Activated T-cell treated with anti-CD3 and anti-CD28 coated beads, Interleukin-2, amount 50 U/mL, for 72 hours (primary cell): ENCODE measurements at regions not wholly inside any gene's neighbourhood (a gene's known extent, or its start where the extent isn't known, plus 50 kb on each side); places are given as distances from the start of the nearest gene placed in this dataset.

Source experiments
- ATAC-seq, 2 donors: fragments of 150-1000 bp; cut with Tn5 transposase; replicated peaks in 1 of 2; 2 replicates each; pipeline ENCODE4 v1.10.0; 2021; ENCODE audit warnings: moderate library complexity in 2 of 2, mild to moderate bottlenecking in 1 of 2
- DNase-seq, 2 donors: peaks; one replicate each; pipeline ENCODE4 v3.0.0; 2021 to 2022; ENCODE audit warnings: mixed read lengths in 1 of 2
- H3K27ac Mint-ChIP-seq: one replicate; pipeline ENCODE4 v1.8.0; 2022; ENCODE audit warnings: mild to moderate bottlenecking, moderate library complexity, mixed read lengths
- H3K27me3 Mint-ChIP-seq: one replicate; pipeline ENCODE4 v1.8.0; 2022; ENCODE audit warnings: low read depth, mixed read lengths
- H3K36me3 Mint-ChIP-seq, 2 donors: one replicate each; pipeline ENCODE4 v1.8.0; 2022; ENCODE audit warnings: mixed read lengths in 2 of 2, mild to moderate bottlenecking in 1 of 2; ENCODE audit not compliant: insufficient read depth in 2 of 2
- H3K4me1 Mint-ChIP-seq: one replicate; pipeline ENCODE4 v1.8.0; 2022; ENCODE audit warnings: low read depth, mixed read lengths
- H3K4me3 Mint-ChIP-seq, 2 donors: one replicate each; pipeline ENCODE4 v1.8.0; 2022; ENCODE audit warnings: mild to moderate bottlenecking in 2 of 2, mixed read lengths in 2 of 2, moderate library complexity in 2 of 2
- H3K9me3 Mint-ChIP-seq, 2 donors: one replicate each; pipeline ENCODE4 v1.8.0; 2022; ENCODE audit warnings: mixed read lengths in 2 of 2

- Mint-ChIP-seq H3K9me3 (no peaks in the 10 kb centered on the region), H3K36me3 (no peaks in the 10 kb centered on the region), H3K4me3 (no peak overlapping the region), H3K27me3 (no peaks in the 10 kb centered on the region), H3K4me1 (no peaks in the 10 kb centered on the region), H3K27ac (no peak overlapping the region)
- DNase-seq (no peak), ATAC-seq (no peak)
These were observed 77.7 kb upstream of the STAC start for GRCh38 chr3:36302626-36303025.

GRCh38 chr3:36303286-36303685, 77.0 kb upstream of the STAC start:
- Mint-ChIP-seq H3K27me3 (no peaks in the 10 kb centered on the region), H3K27ac (no peak overlapping the region), H3K4me3 (no peak overlapping the region), H3K36me3 (no peaks in the 10 kb centered on the region), H3K4me1 (no peaks in the 10 kb centered on the region), H3K9me3 (no peaks in the 10 kb centered on the region)
- DNase-seq (no peak), ATAC-seq (no peak)

- no peak for ATAC-seq
- no peaks in the 10 kb centered on the region for H3K27me3 Mint-ChIP-seq
- no peaks in the 10 kb centered on the region for H3K4me1 Mint-ChIP-seq
- H3K4me3 Mint-ChIP-seq, result no peak overlapping the region
- H3K9me3 Mint-ChIP-seq, result no peaks in the 10 kb centered on the region
- no peak for DNase-seq
- no peaks in the 10 kb centered on the region for H3K36me3 Mint-ChIP-seq
- no peak overlapping the region for H3K27ac Mint-ChIP-seq
These were observed 74.3 kb upstream of the STAC start for GRCh38 chr3:36305929-36306520.

- Mint-ChIP-seq H3K4me3 (no peak overlapping the region), H3K4me1 (no peaks in the 10 kb centered on the region), H3K9me3 (peaks cover 0 to 2% of the 10 kb centered on the region in 2 donors), H3K27ac (no peak overlapping the region), H3K27me3 (no peaks in the 10 kb centered on the region), H3K36me3 (no peaks in the 10 kb centered on the region)
- DNase-seq (no peak), ATAC-seq (no peak)
These were observed 71.2 kb upstream of the STAC start for GRCh38 chr3:36309092-36309491.

GRCh38 chr3:36312351-36312750, 68.0 kb upstream of the STAC start:
- H3K4me1 Mint-ChIP-seq, result no peaks in the 10 kb centered on the region
- ATAC-seq, result no peak
- H3K27me3 Mint-ChIP-seq, result no peaks in the 10 kb centered on the region
- no peak overlapping the region for H3K27ac Mint-ChIP-seq
- DNase-seq, result no peak
- H3K9me3 Mint-ChIP-seq, result peaks cover 2 to 10% of the 10 kb centered on the region in 2 donors
- H3K4me3 Mint-ChIP-seq, result no peak overlapping the region
- H3K36me3 Mint-ChIP-seq, result no peaks in the 10 kb centered on the region

GRCh38 chr3:36317915-36318314, 62.4 kb upstream of the STAC start:
- H3K27me3 Mint-ChIP-seq, result no peaks in the 10 kb centered on the region
- no peaks in the 10 kb centered on the region for H3K36me3 Mint-ChIP-seq
- no peak for ATAC-seq
- no peak overlapping the region for H3K4me3 Mint-ChIP-seq
- no peak for DNase-seq
- H3K27ac Mint-ChIP-seq, result no peak overlapping the region
- H3K9me3 Mint-ChIP-seq, result peaks cover 4 to 10% of the 10 kb centered on the region in 2 donors
- no peaks in the 10 kb centered on the region for H3K4me1 Mint-ChIP-seq

GRCh38 chr3:36318621-36319200, 61.6 kb upstream of the STAC start:
- Mint-ChIP-seq H3K27ac (no peak overlapping the region), H3K9me3 (peaks cover 4 to 10% of the 10 kb centered on the region in 2 donors), H3K27me3 (no peaks in the 10 kb centered on the region), H3K4me1 (no peaks in the 10 kb centered on the region), H3K36me3 (no peaks in the 10 kb centered on the region), H3K4me3 (no peak overlapping the region)
- DNase-seq (no peak), ATAC-seq (no peak)

- H3K27me3 Mint-ChIP-seq, result no peaks in the 10 kb centered on the region
- ATAC-seq, result no peak
- H3K27ac Mint-ChIP-seq, result no peak overlapping the region
- no peaks in the 10 kb centered on the region for H3K4me1 Mint-ChIP-seq
- peaks cover 4 to 10% of the 10 kb centered on the region in 2 donors for H3K9me3 Mint-ChIP-seq
- H3K36me3 Mint-ChIP-seq, result no peaks in the 10 kb centered on the region
- DNase-seq, result no peak
- no peak overlapping the region for H3K4me3 Mint-ChIP-seq
These were observed 60.6 kb upstream of the STAC start for GRCh38 chr3:36319680-36320079.
